G401 (cell line): ENCODE measurements at regions not wholly inside any gene's neighbourhood (a gene's known extent, or its start where the extent isn't known, plus 50 kb on each side); places are given as distances from the start of the nearest gene placed in this dataset.
"Not testable (repeated sequence)": the region's sequence is repeated elsewhere in the genome, so short reads cannot be mapped to it uniquely, and the experiment has no call there.

Source experiments
- DNase-seq: peaks from one replicate; pipeline ENCODE4 v3.0.0-alpha.2; 2015; ENCODE audit warnings: low spot score
- in situ Hi-C: cut with HindIII; loops from 2 replicates; pipeline ENCODE4 v1.10.0; 2016; ENCODE audit warnings: low sequenced_read_pairs, mixed read lengths

DNA sequence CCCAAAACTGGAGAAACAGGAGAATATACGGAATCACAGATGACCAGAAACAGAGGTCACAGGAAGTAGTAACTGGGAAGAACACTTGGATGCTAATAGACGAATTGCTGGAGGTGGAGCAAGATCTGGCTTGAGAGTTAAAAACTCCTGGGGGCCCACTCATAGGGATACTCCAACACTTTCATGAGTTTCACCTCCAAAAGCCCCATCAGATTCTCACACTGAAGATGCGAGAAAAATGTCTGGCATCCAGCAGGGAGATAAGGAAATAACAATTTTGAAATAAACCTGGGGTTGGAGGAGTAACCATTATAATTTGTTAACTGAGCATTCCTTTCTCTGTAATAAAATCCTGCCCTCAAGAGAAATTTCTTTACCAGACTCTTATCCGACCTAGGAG lies 154.0 kb downstream of the ANXA2 start:
- in situ Hi-C loops, result no loop called here
- DNase-seq, result no peak

- DNase-seq, result no peak
- in situ Hi-C loops, result no loop called here
Observed at GRCh38 chr15:60244813-60245212, 153.0 kb downstream of the ANXA2 start.

- no peak for DNase-seq
- in situ Hi-C loops, result no loop called here
Observed at GRCh38 chr15:60250316-60250715, 147.5 kb downstream of the ANXA2 start.

DNA sequence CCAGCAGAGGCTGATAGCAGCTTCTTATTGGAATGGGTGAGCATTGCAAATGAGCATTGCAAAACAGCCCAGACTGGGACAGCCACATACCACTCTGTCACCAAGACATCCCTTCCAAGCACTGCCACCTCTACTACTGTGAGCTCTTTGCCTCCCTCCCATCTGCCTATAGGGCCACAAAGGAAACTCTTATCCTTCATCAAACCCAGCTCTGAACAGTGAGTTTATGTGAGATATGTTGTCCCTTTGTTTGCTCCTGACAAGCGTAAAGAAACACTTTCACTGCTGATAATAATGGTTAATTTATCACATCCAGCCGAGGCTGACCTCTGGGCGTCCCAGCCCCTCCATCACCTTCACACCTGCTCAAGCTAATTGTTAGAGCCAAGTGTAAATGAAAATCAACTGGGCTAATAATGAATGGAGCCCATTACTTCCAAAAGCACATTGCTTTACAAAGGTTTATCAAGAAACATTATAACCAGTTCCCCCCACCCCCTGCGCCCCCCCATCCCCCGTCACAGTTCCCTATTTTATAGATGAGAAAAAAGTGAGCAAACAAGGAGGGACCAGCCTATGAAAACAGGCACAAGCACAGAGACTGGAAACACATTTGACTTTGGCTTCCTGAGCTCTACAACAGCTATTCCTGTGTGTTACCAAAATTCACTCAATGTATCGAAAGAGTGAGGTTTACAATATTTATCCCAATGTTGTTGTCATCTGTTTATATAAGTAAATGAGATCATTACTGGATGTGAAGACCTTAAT lies 146.3 kb downstream of the ANXA2 start:
- no peak for DNase-seq
- in situ Hi-C loops, result no loop called here

DNA sequence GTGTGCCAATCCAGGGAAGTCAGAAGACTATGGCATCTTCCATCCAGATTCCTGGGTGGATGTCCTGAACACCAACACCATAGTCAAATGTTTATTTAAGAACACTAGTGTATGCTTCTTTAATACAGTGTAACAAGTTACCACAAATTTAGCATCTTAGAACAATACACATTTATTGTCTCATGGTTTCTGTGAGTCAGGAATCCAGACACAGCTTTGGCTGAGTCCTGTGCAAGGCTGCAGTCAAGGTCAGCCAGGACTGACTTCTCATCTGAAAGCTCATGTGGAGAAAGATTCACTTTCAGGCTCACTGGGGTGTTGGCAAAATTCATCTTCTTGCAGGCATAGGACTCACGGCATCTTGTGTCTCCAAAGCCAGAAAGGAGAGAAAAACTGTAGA lies 143.4 kb downstream of the ANXA2 start:
- no peak for DNase-seq
- in situ Hi-C loops, result no loop called here

GRCh38 chr15:60255390-60255789 lies 142.4 kb downstream of the ANXA2 start:
- in situ Hi-C loops, result loop anchor here (5.0 kb wide), 1 partner anchor 62 kb away; no protein-coding TSS in a partner anchor
- no peak for DNase-seq

DNA sequence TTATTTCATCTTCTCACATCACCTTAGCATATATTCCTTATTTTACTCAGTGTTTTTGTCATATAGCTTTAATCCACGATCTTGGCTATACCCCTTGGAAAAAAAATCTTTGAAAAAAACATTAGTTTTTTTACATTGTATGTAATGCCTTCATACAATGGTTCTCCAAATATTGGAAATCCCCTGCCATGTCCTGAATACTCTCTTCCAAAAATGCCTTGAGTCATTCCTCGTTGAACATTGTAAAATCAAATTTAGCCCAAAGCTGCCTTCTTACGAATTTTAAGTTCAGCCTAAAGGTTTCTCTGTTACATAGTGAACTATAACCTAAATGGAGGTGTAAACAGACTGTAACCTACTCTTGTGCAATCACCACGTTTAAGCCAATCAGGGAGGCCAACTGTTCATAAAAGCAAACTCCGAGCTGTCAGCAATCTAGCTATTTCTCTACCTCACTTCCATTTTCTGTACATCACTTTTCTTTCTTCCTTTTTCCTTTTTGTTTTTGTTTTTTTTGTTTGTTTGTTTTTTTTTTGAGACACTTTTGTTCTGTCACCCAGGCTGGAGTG lies 140.1 kb downstream of the ANXA2 start:
- no peak for DNase-seq
- in situ Hi-C loops, result loop anchor here (5.0 kb wide), 1 partner anchor 60 kb away; no protein-coding TSS in a partner anchor

GRCh38 chr15:60259469-60259868 lies 138.3 kb downstream of the ANXA2 start:
- no peak for DNase-seq
- in situ Hi-C loops, result loop anchor here (5.0 kb wide), 1 partner anchor 58 kb away; no protein-coding TSS in a partner anchor

- in situ Hi-C loops, result no loop called here
- no peak for DNase-seq
Observed at GRCh38 chr15:60264088-60264487, 133.7 kb downstream of the ANXA2 start.

DNA sequence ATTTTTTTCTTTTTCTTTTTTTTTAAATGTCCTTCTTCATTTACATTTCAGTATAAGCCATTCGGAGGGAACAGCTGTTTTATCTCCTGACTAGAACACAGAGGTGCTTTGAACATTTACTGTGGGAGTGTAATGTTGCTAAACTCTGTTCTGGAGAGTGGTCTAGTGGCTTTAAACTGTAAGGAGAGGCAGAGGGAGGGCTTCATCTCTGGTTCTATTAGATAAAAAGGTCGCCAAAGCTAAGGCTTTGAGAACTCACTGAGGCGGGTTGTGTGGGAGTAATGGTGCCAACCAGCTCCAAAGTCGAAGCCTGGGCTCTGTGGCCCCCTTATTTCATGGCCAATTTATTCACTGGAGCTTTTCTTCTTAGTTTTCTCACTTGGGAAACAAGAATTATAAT lies 133.2 kb downstream of the ANXA2 start:
- DNase-seq, result no peak
- in situ Hi-C loops, result no loop called here

- DNase-seq, result no peak
- in situ Hi-C loops, result no loop called here
Observed at GRCh38 chr15:60265057-60265456, 132.7 kb downstream of the ANXA2 start.

DNA sequence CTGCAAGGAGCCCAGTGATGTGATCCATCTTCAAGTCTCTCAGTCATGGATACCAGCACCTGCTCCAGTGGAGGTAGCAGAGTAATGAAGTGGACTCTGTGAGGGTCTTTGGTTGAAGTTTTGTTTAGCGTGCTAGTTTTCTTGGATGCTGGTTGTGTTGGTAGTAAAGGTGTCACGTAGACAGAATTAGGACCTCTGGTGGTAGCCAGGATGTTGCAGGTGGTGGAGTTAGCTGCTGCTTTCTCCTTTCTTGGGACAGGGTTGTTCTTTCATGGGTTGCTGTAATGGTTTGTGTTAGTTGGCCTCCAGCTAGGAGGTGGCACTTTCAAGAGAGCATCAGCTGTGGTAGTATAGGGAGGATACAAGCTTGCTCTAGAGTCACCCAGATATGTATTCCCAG lies 125.2 kb downstream of the ANXA2 start:
- in situ Hi-C loops, result no loop called here
- no peak for DNase-seq

- in situ Hi-C loops, result no loop called here
- DNase-seq, result no peak
Observed at GRCh38 chr15:60275624-60276023, 122.2 kb downstream of the ANXA2 start.

- DNase-seq, result no peak
- in situ Hi-C loops, result no loop called here
Observed at GRCh38 chr15:60278879-60279278, 118.9 kb downstream of the ANXA2 start.

DNA sequence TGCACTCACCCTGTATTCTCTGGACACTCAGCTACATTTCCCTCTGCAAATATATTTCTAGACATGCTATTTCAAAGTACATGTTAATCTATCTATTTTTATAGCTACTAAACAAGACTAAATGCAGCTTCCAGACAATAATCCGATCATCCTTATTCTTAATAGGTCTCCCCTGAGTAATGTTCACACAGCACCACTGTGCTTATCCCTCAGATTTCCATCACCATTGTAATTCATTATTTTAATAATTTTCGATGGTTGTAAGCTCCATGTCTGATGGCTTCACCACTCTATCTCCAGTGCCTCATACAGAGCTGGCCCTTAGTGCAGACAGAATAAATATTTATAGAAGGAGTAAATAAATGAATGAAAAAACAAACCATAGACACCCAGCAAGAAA lies 117.5 kb downstream of the ANXA2 start:
- in situ Hi-C loops, result no loop called here
- DNase-seq, result no peak

GRCh38 chr15:60283936-60284335 lies 113.8 kb downstream of the ANXA2 start:
- in situ Hi-C loops, result no loop called here
- DNase-seq, result no peak

- DNase-seq, in situ Hi-C loops: not testable (repeated sequence)
Observed at GRCh38 chr15:60295901-60296300, 101.9 kb downstream of the ANXA2 start.

DNA sequence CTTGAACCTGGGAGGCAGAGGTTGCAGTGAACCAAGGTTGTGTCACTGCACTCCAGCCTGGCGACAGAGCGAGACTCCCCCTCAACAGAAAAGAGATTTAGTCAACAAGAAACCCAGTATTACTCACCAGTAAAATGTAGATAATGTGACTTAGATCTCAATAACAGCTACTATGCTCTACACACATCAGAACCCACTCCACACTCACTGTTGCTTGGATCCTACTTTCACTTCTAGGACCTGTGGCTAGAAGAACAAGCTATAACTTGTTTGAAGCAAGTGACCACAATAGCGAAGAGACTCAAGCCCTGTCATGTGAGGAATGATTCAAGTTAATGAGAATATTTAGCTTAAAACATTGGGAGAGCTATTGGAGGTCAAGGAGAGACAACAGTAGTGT lies 100.7 kb downstream of the ANXA2 start:
- DNase-seq, result no peak
- in situ Hi-C loops, result no loop called here
